ENCODE measurements at regions not wholly inside any gene's neighbourhood (a gene's known extent, or its start where the extent isn't known, plus 50 kb on each side); places are given as distances from the start of the nearest gene placed in this dataset.

DNA sequence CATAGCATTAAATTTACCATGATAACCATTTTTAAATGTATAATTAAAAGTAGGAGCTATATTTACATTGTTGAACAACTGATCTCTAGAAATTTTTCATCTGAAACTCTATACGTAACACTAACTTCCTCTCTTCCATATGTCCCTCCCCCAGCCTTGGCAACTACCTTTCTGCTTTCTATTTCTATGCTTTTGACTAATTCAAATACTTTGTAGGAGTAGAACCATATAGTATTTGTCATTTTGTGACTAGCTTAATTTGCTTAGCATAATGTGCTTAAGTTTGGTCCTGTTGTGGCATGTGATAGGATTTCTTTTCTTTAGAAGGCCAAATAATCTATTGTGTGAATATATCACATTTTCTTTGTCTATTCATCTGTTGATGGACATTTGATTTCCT lies 225.3 kb upstream of the POT1 start:
- H3K9me2 ChIP-seq (ENCODE audit: insufficient read depth) = no peaks in the 10 kb centered on the region
- no peaks in the 10 kb centered on the region for H3K4me1 ChIP-seq (ENCODE audit: insufficient read depth)
- no peak overlapping the region for H3K4me2 ChIP-seq (ENCODE audit: unreplicated experiment)
- no peaks in the 10 kb centered on the region for H4K20me1 ChIP-seq (ENCODE audit: insufficient read depth)
- H3K27ac ChIP-seq = no peak overlapping the region
- 46 to 54% methylated on average over 1 of the region's 1 CpG for WGBS, 2 experiments (ENCODE audit: low coverage in 1 of 2, low lambda C conversion rate in 2 of 2, missing lambda C conversion rate in 2 of 2)
- no peaks in the 10 kb centered on the region for H3K9me3 ChIP-seq (ENCODE audit: low read depth)
- H2AFZ ChIP-seq = no peak overlapping the region
- H3K9ac ChIP-seq = no peak overlapping the region
- no peaks in the 10 kb centered on the region for H3K79me2 ChIP-seq (ENCODE audit: insufficient read depth)
- no peaks in the 10 kb centered on the region for H3K27me3 ChIP-seq (replicated peaks; ENCODE audit: insufficient read depth)
- TF ChIP-seq EZH2phosphoT487 (IDR thresholded peaks at IDR 0.05; ENCODE audit: insufficient read depth, low read depth) = no peak
- no peak for TF ChIP-seq EZH2 (IDR thresholded peaks at IDR 0.05; ENCODE audit: insufficient read depth, poor library complexity, severe bottlenecking)
- H3F3A ChIP-seq (ENCODE audit: insufficient read depth) = no peaks in the 10 kb centered on the region
- no peak for DNase-seq
- H3K4me3 ChIP-seq = no peak overlapping the region
- H3K36me3 ChIP-seq (ENCODE audit: low read depth) = no peaks in the 10 kb centered on the region
- in situ Hi-C loops (cut with MboI) = no loop called here

DNA sequence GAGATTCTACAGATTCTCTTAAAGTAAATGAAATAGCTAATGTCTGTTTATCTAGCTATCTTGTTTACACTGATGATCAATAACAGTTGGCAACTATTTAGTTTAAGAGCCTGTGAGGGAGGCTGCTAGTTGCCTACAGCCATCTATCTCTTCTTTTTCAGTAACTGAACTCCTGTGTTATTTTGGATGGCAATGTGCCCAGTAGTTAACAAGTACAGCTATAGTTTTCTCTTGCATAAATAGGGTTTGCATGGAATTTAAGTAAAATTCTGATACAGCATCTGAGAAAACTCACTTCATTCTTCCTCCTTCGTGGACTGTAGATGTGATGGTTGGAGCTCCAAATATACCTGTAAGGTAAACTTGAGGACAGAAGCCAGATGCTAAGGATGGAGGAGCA lies 219.5 kb upstream of the POT1 start:
- 17% methylated on average over 1 of the region's 1 CpG for WGBS, 2 experiments (ENCODE audit: low coverage in 1 of 2, low lambda C conversion rate in 2 of 2, missing lambda C conversion rate in 2 of 2)
- in situ Hi-C loops (cut with MboI) = no loop called here
- Histone ChIP-seq H3K36me3 (ENCODE audit: low read depth) (no peaks in the 10 kb centered on the region), H3K27me3 (replicated peaks; ENCODE audit: insufficient read depth) (no peaks in the 10 kb centered on the region), H3K4me1 (ENCODE audit: insufficient read depth) (no peaks in the 10 kb centered on the region), H3K4me2 (ENCODE audit: unreplicated experiment) (no peak overlapping the region), H3K4me3 (no peak overlapping the region), H3K9me2 (ENCODE audit: insufficient read depth) (no peaks in the 10 kb centered on the region), H3K9me3 (ENCODE audit: low read depth) (no peaks in the 10 kb centered on the region), H3K79me2 (ENCODE audit: insufficient read depth) (no peaks in the 10 kb centered on the region), H2AFZ (no peak overlapping the region), H4K20me1 (ENCODE audit: insufficient read depth) (no peaks in the 10 kb centered on the region), H3K9ac (no peak overlapping the region), H3K27ac (no peak overlapping the region), H3F3A (ENCODE audit: insufficient read depth) (no peaks in the 10 kb centered on the region)
- no peak for TF ChIP-seq EZH2phosphoT487 (IDR thresholded peaks at IDR 0.05; ENCODE audit: insufficient read depth, low read depth)
- no peak for TF ChIP-seq EZH2 (IDR thresholded peaks at IDR 0.05; ENCODE audit: insufficient read depth, poor library complexity, severe bottlenecking)
- DNase-seq = no peak

DNA sequence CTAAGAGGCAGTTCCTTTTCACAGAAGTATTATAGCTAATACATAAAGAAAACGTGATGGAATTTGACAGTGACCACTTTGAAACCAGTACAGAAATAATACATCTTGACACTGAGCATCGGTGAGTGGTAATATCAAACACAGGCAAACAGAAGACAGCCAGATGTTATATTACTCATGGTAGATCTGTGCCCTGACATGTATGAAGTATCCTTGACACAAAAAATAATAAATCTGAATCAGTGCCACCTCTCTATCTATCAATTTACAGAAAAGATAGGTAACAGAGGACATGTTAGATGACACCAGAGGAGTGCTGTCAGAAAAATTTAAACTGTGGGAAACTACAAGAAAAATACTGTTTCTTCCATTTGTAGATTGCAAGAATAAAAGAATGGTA lies 217.4 kb upstream of the POT1 start:
- Histone ChIP-seq H3K9ac (no peak overlapping the region), H3K4me3 (no peak overlapping the region), H3F3A (ENCODE audit: insufficient read depth) (no peaks in the 10 kb centered on the region), H3K27me3 (replicated peaks; ENCODE audit: insufficient read depth) (no peaks in the 10 kb centered on the region), H3K9me3 (ENCODE audit: low read depth) (no peaks in the 10 kb centered on the region), H2AFZ (no peak overlapping the region), H3K4me1 (ENCODE audit: insufficient read depth) (no peaks in the 10 kb centered on the region), H3K4me2 (ENCODE audit: unreplicated experiment) (no peak overlapping the region), H3K36me3 (ENCODE audit: low read depth) (no peaks in the 10 kb centered on the region), H3K27ac (no peak overlapping the region), H4K20me1 (ENCODE audit: insufficient read depth) (no peaks in the 10 kb centered on the region), H3K79me2 (ENCODE audit: insufficient read depth) (no peaks in the 10 kb centered on the region), H3K9me2 (ENCODE audit: insufficient read depth) (no peaks in the 10 kb centered on the region)
- 0 to 2% methylated on average over 2 of the region's 2 CpGs for WGBS, 2 experiments (ENCODE audit: low coverage in 1 of 2, low lambda C conversion rate in 2 of 2, missing lambda C conversion rate in 2 of 2)
- no peak for DNase-seq
- in situ Hi-C loops (cut with MboI) = no loop called here
- TF ChIP-seq EZH2 (IDR thresholded peaks at IDR 0.05; ENCODE audit: insufficient read depth, poor library complexity, severe bottlenecking) (no peak), EZH2phosphoT487 (IDR thresholded peaks at IDR 0.05; ENCODE audit: insufficient read depth, low read depth) (no peak)

DNA sequence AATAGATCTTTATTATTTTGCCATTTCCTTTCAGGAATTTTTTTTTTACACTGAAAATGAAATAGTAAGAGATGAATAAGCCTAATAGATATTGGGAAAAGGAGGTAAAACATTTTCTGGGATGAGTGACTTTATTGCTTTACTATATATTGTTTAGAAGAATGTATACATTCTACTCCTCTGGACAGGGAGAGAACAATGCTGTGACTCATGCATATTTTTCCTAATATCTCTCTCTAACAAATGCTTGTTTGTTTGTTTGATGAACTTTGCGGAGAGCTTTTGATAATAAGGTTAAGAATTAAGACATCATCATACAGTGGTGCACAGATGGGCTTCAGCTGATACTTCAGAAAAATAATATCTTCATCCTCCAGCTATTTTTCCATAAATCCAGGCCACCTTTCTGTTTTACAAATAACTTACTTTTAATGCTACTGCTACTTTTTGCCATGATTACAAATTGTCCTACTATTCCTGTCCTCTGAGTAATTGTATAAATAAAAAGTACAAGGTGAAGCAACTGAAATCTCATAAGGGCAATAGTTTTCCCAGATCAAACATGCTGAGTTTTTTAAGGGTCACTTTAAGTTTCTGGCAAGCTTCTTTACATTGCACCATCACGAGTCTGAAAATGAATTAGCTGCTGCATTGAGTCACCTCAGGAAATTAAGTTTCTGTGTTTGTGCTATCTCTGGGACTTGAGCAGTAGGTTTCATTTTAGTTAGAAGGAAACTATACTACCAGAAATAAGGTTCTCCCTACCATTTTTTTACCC lies 207.3 kb upstream of the POT1 start:
- no peaks in the 10 kb centered on the region for H3K36me3 ChIP-seq (ENCODE audit: low read depth)
- H3K79me2 ChIP-seq (ENCODE audit: insufficient read depth) = no peaks in the 10 kb centered on the region
- no peak overlapping the region for H2AFZ ChIP-seq
- no peaks in the 10 kb centered on the region for H3K27me3 ChIP-seq (replicated peaks; ENCODE audit: insufficient read depth)
- no peak for DNase-seq
- H3K27ac ChIP-seq = no peak overlapping the region
- no peaks in the 10 kb centered on the region for H3K9me3 ChIP-seq (ENCODE audit: low read depth)
- H4K20me1 ChIP-seq (ENCODE audit: insufficient read depth) = no peaks in the 10 kb centered on the region
- no peak overlapping the region for H3K4me2 ChIP-seq (ENCODE audit: unreplicated experiment)
- WGBS, 2 experiments (ENCODE audit: low coverage in 1 of 2, low lambda C conversion rate in 2 of 2, missing lambda C conversion rate in 2 of 2) = 8 to 25% methylated on average over 2 of the region's 2 CpGs
- H3K4me1 ChIP-seq (ENCODE audit: insufficient read depth) = no peaks in the 10 kb centered on the region
- in situ Hi-C loops (cut with MboI) = no loop called here
- H3F3A ChIP-seq (ENCODE audit: insufficient read depth) = no peaks in the 10 kb centered on the region
- no peak for TF ChIP-seq EZH2phosphoT487 (IDR thresholded peaks at IDR 0.05; ENCODE audit: insufficient read depth, low read depth)
- no peak for TF ChIP-seq EZH2 (IDR thresholded peaks at IDR 0.05; ENCODE audit: insufficient read depth, poor library complexity, severe bottlenecking)
- H3K9me2 ChIP-seq (ENCODE audit: insufficient read depth) = no peaks in the 10 kb centered on the region
- no peak overlapping the region for H3K4me3 ChIP-seq
- no peak overlapping the region for H3K9ac ChIP-seq
